H54 (cell line): ENCODE measurements at regions not wholly inside any gene's neighbourhood (a gene's known extent, or its start where the extent isn't known, plus 50 kb on each side); places are given as distances from the start of the nearest gene placed in this dataset.
"Not testable (repeated sequence)": the region's sequence is repeated elsewhere in the genome, so short reads cannot be mapped to it uniquely, and the experiment has no call there.

ENCODE experiments used
- DNase-seq: peaks from one replicate; pipeline ENCODE4 v3.0.0; 2011; ENCODE audit warnings: low spot score, mixed read lengths; ENCODE audit not compliant: insufficient read length
- FAIRE-seq: peaks from 3 replicates; lab custom pipeline; 2011; peaks lifted over from hg19 to GRCh38; lab: Jason Lieb, UNC
- POLR2A ChIP-seq: IDR thresholded peaks from 2 replicates; pipeline ENCODE4 v1.6.1; 2011; ENCODE audit warnings: low read depth, mild to moderate bottlenecking, low read length

GRCh38 chr15:20304282-20305014 lies 237.2 kb downstream of the GOLGA6L6 start:
- DNase-seq, FAIRE-seq: not testable (repeated sequence)

- not testable (repeated sequence) for DNase-seq, FAIRE-seq
Measured at GRCh38 chr15:20303248-20304171, 238.1 kb downstream of the GOLGA6L6 start.

- not testable (repeated sequence) for FAIRE-seq, DNase-seq
Measured at GRCh38 chr15:20302141-20303069, 239.2 kb downstream of the GOLGA6L6 start.

- not testable (repeated sequence) for DNase-seq, FAIRE-seq
Measured at GRCh38 chr15:20301471-20302081, 240.0 kb downstream of the GOLGA6L6 start.

- not testable (repeated sequence) for FAIRE-seq, DNase-seq
Measured at GRCh38 chr15:20301041-20301390, 240.6 kb downstream of the GOLGA6L6 start.

GRCh38 chr15:20300351-20301040 lies 241.1 kb downstream of the GOLGA6L6 start:
- DNase-seq, FAIRE-seq: not testable (repeated sequence)

GRCh38 chr15:20297603-20298123 lies 243.9 kb downstream of the GOLGA6L6 start:
- DNase-seq, FAIRE-seq: not testable (repeated sequence)

- not testable (repeated sequence) for FAIRE-seq, DNase-seq
Measured at GRCh38 chr15:20296261-20296660, 245.3 kb downstream of the GOLGA6L6 start.

- DNase-seq = no peak
- no peak for TF ChIP-seq POLR2A
- FAIRE-seq = no peak
Measured at GRCh38 chr15:20295238-20295811, 246.3 kb downstream of the GOLGA6L6 start.

GRCh38 chr15:20294651-20295237 lies 246.9 kb downstream of the GOLGA6L6 start:
- no peak for FAIRE-seq

GRCh38 chr15:20292422-20293005 lies 249.1 kb downstream of the GOLGA6L6 start:
- DNase-seq, FAIRE-seq: not testable (repeated sequence)

More at GRCh38 chr15:20294651-20295237, 246.9 kb downstream of the GOLGA6L6 start:
- no peak for TF ChIP-seq POLR2A
- DNase-seq = no peak

GRCh38 chr15:20291616-20292015 lies 250.0 kb downstream of the GOLGA6L6 start:
- FAIRE-seq, DNase-seq: not testable (repeated sequence)

GRCh38 chr15:20290606-20291005 lies 251.0 kb downstream of the GOLGA6L6 start:
- FAIRE-seq, DNase-seq: not testable (repeated sequence)

- DNase-seq, FAIRE-seq: not testable (repeated sequence)
Measured at GRCh38 chr15:20289538-20290103, 252.0 kb downstream of the GOLGA6L6 start.

GRCh38 chr15:20288800-20289537 lies 252.6 kb downstream of the GOLGA6L6 start:
- not testable (repeated sequence) for FAIRE-seq, DNase-seq

GRCh38 chr15:20286559-20286958 lies 255.0 kb downstream of the GOLGA6L6 start:
- DNase-seq, FAIRE-seq: not testable (repeated sequence)
